ENCODE measurements at regions not wholly inside any gene's neighbourhood (a gene's known extent, or its start where the extent isn't known, plus 50 kb on each side); places are given as distances from the start of the nearest gene placed in this dataset.
"Not testable (repeated sequence)": the region's sequence is repeated elsewhere in the genome, so short reads cannot be mapped to it uniquely, and the experiment has no call there.

- no peak for DNase-seq
These were observed 742.0 kb downstream of the ZBBX start for GRCh38 chr3:166637984-166638530.

GRCh38 chr3:166634091-166634746 lies 745.9 kb downstream of the ZBBX start:
- no peak for DNase-seq

GRCh38 chr3:166630190-166630589 lies 749.9 kb downstream of the ZBBX start:
- DNase-seq, result no peak

GRCh38 chr3:166613365-166613764 lies 766.7 kb downstream of the ZBBX start:
- no peak for DNase-seq

- not testable (repeated sequence) for DNase-seq
These were observed 767.3 kb downstream of the ZBBX start for GRCh38 chr3:166612761-166613160.

DNA sequence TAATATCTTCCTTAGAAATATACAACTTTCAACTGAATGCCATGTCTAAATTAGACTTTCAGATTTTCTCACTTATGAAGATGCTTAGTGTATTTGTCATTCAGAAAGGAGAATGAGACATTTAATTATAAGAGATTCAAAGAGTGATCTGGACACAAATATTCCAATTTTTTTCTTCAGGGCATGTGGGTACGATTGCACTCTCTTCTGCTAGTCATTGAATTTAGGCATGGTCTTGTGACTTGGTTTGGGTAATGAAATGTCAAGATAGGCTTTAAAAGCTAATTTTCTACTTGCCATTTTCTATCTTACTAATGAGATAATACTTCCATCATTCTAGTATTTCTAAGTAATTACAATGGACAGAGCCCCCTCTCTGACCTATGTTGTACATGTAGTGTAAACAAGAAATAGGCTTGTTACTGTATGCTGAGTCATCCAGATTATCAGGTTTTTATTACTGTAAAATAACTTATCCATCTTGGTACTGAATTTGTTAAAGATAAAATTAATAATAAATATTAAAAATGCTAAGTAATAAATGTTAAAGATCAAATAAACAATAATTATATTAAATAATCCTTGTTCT lies 770.8 kb upstream of the BCHE start:
- no peak for DNase-seq

DNA sequence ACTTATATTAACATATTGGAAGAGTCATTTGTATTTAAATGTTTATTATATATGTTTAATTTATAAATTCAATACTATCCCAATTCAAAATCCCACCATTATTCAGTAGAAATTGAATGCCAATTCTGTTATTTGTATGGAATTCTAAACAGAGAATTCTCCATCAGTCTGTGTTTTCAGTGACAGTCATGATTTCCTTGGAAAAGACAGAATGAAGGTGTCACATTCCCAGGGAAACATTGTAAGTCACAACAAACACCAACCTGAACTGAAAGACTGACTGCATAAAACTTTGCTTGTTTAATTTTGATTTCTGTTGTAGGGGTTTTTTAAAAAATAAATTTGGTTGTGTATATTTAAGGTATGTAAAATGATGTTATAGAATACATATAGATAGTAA lies 769.8 kb upstream of the BCHE start:
- DNase-seq, result no peak

DNA sequence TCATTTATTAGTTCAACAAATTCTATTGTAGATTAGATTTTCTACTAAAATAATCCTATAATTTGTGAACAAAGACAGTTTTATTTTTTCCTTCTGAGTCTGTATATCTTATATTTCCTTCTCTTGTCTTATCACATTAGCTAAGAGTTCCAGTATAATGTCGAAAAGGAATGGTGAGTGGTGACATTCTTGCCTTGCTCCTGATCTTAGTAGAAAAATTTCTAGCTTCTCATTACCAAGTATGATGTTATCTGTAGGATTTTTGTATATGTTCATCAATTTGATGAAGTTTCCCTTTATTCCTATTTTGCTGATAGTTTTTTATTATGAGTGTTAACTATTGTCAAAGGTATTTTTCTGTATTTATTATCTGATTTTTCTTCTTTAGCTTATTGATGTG lies 756.6 kb upstream of the BCHE start:
- DNase-seq, result no peak

- no peak for DNase-seq
These were observed 745.0 kb upstream of the BCHE start for GRCh38 chr3:166582236-166582635.

DNA sequence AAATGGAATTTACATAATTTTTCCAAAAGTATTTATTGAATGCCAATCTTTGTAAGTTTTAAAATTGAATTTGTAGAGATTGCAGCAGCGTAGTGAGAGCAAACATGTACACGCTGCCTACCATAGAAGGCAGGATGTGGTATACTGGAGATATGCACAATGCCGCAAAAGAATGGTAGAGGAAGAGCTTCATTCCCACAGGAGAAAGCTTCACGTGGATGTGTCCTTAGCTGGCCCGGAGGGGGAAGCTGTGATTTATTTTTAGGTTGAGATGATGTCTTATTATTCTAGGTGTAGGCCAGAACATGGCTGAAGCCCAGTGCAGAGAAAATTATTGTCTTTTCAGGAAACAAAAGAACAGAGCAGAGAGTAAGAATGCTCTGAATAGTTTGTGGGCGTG lies 743.3 kb upstream of the BCHE start:
- DNase-seq, result no peak

DNA sequence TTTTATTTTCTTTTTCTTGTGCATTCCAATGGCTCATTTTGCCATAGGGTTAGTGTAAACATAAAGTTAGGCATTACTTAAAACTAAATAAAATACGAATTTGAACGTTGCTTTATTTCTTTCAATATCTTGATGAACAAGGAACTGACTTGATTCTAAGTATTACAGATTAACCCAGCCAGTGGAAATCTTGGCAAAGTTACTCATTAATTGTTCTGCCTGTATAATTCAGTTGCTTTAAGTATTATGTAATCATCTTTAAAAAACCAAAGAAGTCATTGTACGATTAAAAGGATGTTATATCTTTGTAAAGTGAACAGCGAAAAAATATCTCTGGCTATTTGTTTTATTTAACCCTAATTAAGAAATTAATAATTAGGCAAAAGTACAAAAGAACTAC lies 737.9 kb upstream of the BCHE start:
- no peak for DNase-seq

DNA sequence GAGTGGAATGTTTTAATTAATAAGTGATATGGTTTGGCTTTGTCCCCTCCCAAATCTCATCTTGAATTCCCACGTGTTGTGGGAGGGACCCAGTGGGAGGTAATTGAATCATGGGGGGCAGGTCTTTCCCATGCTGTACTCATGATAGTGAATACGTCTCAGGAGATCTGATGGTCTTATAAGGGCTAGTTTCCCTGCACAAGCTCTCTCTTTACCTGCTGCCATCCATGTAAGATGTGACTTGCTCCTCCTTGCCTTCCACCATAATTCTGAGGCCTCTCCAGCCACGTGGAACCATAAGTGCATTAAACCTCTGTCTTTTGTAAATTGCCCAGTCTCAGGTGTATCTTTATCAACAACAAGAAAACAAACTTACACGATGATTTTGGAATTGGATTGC lies 734.5 kb upstream of the BCHE start:
- DNase-seq, result not testable (repeated sequence)

DNA sequence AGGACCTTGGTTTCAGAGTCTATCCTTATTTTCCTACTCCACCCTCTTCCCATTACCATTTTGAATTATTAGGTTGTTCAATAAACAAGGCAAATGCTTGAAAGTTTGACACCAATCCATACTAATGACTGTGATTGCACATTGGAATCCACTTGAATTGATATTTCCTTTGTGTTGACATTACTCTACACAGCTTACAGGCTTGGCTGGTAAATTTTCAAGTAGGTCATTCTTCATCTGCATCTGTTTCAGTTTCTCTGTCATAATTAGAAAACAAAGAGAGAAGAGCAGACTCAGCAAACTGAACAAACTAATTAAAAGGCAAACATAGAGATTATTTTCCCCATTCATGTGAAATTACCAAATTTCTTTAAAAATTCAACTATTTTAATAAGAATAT lies 732.9 kb upstream of the BCHE start:
- no peak for DNase-seq

GRCh38 chr3:166569589-166569988 lies 732.4 kb upstream of the BCHE start:
- no peak for DNase-seq

DNA sequence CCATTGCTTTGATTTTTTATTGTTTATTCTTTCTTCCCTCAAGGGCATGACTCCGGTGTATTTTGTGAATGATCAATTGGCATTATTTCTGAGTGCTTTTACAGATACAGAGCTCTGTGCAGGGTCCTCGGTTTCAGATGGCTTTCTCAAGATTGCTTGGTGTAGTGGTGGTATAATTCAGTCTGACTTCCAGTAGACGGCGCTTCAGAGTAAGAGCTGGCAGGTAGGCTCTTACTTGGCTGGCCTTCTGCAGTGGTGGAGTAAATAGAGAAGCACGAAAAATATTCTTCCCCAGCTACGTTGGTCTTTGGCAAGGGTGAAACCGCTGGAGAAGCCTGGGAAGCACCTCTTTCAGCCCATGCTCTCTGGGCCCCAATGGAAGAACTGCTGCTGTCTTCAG lies 723.0 kb upstream of the BCHE start:
- DNase-seq, result no peak

DNA sequence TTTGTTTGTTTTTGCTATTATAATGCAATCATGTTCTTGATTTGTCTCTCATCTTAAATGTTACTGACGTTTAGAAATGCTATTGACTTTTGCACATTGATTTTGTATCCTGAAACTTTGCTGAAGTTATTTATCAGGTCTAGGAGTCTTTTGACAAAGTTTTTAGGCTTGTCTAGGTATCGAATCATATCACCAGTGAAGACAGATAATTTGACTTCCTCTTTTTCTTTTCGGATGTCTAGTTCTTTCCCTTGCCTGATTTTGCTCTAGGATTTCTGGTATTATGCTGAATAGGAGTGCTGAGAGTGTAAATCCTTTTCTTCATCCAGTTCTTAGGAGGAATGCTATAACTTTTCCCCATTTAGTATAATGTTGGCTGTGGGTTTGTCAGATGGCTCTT lies 719.7 kb upstream of the BCHE start:
- DNase-seq, result no peak

GRCh38 chr3:166554023-166554422 lies 716.8 kb upstream of the BCHE start:
- DNase-seq, result no peak

DNA sequence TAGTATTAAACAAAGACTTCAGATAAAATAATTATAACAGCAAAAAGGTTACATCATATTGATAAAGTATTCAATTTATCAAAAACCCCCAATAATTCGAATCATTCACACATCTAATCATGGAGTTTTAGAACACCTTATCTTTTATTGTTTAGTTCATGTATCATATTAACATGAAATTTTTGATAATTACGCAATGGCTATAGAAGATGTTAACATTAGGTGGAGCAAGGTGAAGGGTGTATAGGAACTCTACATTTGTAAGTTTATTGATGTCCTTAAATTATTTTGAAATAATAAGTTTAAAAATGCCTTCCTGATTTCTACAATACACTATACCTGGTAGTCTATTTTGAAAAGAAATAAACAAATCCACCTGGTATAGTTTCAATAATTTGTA lies 696.5 kb upstream of the BCHE start:
- no peak for DNase-seq

DNA sequence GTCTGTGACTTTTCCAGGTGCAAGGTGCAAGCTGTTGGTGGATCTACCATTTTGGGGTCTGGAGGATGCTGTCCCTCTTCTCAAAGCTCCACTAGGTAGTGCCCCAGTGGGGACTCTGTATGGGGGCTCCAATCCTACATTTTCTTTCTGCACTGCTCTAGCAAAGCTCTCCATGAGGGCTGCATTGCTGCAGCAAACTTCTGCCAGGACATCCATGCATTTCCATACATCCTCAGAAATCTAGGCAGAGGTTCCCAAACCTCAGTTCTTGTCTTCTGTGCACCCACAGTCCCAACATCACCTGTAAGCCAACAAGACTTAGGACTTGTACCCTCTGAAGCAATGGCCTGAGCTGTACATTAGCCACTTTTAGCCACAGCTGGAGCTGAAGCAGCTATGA lies 694.5 kb upstream of the BCHE start:
- no peak for DNase-seq

- no peak for DNase-seq
These were observed 690.1 kb upstream of the BCHE start for GRCh38 chr3:166527325-166527724.

GRCh38 chr3:166526881-166527280 lies 689.7 kb upstream of the BCHE start:
- no peak for DNase-seq

- DNase-seq, result no peak
These were observed 684.8 kb upstream of the BCHE start for GRCh38 chr3:166522017-166522416.

DNA sequence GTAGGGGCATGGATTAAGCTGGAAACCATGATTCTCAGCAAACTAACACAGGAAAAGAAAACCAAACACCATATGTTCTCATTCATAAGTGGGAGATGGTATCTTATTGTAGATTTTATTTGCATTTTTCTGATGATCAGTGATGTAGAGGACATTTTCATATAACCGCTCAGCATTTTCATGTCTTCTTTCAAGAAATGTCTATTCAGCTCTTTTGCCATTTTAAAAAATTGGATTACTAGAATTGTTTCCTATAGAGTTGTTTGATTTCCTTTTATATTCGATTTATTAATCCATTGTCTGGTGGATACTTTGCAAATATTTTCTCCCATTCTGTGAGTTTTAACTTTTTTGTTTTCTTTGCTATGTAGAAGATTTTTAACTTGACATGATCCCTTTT lies 682.2 kb upstream of the BCHE start:
- no peak for DNase-seq

DNA sequence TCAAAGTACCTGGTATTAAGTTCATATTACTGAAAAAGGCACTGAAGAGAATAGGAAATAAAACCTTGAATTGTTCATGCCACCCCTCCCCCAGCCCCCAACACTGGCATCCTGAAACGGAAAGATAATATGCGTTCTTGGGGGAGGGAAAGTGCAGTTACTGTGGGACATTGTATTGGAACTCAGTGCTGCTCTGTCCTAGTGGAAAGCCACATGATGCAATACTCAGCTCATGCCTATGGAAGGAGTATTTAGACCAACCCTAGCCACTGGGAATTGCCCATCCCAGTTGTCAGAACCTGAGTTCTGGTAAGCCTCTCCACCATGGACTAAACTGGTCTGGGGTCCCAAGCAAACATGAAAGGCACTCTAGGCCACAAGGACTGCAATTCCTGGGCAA lies 680.8 kb upstream of the BCHE start:
- no peak for DNase-seq

GRCh38 chr3:166510382-166510781 lies 673.2 kb upstream of the BCHE start:
- no peak for DNase-seq
